Esophagus muscularis mucosa (tissue), 4 donors: ENCODE measurements at regions not wholly inside any gene's neighbourhood (a gene's known extent, or its start where the extent isn't known, plus 50 kb on each side); places are given as distances from the start of the nearest gene placed in this dataset.

ENCODE experiments used
- DNase-seq: peaks from one replicate; pipeline ENCODE4 v3.0.0-alpha.2; 2017; ENCODE audit errors: extremely low spot score
- H3K27ac ChIP-seq, 4 donors: fragments of 200-600 bp; sonication (generic); replicated peaks in 1 of 4; 1 replicate in 3 of 4; 2 replicates in 1 of 4; pipeline ENCODE4 v1.5.1; 2016 to 2019; ENCODE audit warnings: mild to moderate bottlenecking in 1 of 4
- H3K27me3 ChIP-seq, 4 donors: fragments of 200-600 bp; sonication (generic); one replicate each; pipeline versions ENCODE4 v1.5.1 to v1.6.0; 2016 to 2019
- H3K36me3 ChIP-seq, 4 donors: fragments of 200-600 bp; sonication (generic); one replicate each; pipeline ENCODE4 v1.5.1; 2016 to 2019
- H3K4me1 ChIP-seq, 4 donors: fragments of 200-600 bp; sonication (generic); one replicate each; pipeline ENCODE4 v1.5.1; 2016 to 2019
- H3K4me3 ChIP-seq, 4 donors: fragments of 200-600 bp; sonication (generic); 1 replicate in 2 of 4; 2 replicates in 2 of 4; pipeline ENCODE4 v1.5.1; 2016 to 2019; ENCODE audit warnings: mild to moderate bottlenecking in 4 of 4, moderate library complexity in 1 of 4
- H3K9me3 ChIP-seq, 4 donors: fragments of 200-600 bp; sonication (generic); 1 replicate in 3 of 4; 2 replicates in 1 of 4; pipeline ENCODE4 v1.5.1; 2016 to 2019
- CTCF ChIP-seq, 3 experiments: fragments of 200-600 bp in 2 of 3; fragments of 450-650 bp in 1 of 3; sonication (generic) in 2 of 3; IDR thresholded peaks; one replicate each; pipeline ENCODE4 v1.5.1; 2017 to 2019; ENCODE audit warnings: antibody characterized with exemption in 3 of 3, mild to moderate bottlenecking in 2 of 3, moderate library complexity in 1 of 3
- EP300 ChIP-seq: sonication (generic); formaldehyde crosslinking; IDR thresholded peaks from one replicate; pipeline ENCODE4 v1.6.1; 2017; ENCODE audit warnings: antibody characterized with exemption
- POLR2A ChIP-seq: fragments of 450-650 bp; IDR thresholded peaks from one replicate; pipeline ENCODE4 v1.6.1; 2017; ENCODE audit warnings: antibody characterized with exemption, moderate library complexity, mild to moderate bottlenecking, low read depth
- POLR2AphosphoS5 ChIP-seq, 2 donors: sonication (generic); formaldehyde crosslinking; IDR thresholded peaks; one replicate each; pipeline ENCODE4 v1.6.1; 2017; ENCODE audit warnings: antibody characterized with exemption in 2 of 2
- WGBS: methylation state at CpG from one replicate; pipeline ENCODE4 v1.1.5; 2018; 5-methylcytosine and 5-hydroxymethylcytosine counted together
- intact Hi-C: fragments of 100-400 bp; cut with DNase I; formaldehyde crosslinking; loops from one replicate; pipeline ENCODE4 v1.15.1; 2023

DNA sequence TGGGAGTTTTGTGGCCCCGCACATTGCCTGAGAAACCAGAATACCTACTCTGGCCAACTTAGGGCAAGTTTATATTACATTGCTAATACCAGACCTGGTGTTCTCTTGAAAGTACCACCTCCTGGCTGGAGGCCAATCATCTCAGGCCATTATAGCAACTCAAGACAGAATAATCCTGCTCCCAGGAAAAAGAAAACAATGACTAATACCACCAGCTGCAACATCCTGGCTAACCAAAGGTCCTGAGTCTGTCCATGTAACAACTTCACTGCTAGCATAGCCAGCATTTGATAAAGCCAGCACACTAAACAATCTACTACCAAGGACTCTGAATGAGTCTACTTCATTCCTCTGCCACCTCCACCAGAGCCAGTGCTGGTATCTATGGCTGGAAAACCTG lies 1298.7 kb upstream of the CNTN5 start:
- Histone ChIP-seq H3K4me3 (no peak overlapping the region), H3K27me3 (no peaks in the 10 kb centered on the region), H3K27ac (no peak overlapping the region), H3K36me3 (no peaks in the 10 kb centered on the region), H3K9me3 (no peaks in the 10 kb centered on the region), H3K4me1 (no peaks in the 10 kb centered on the region)
- intact Hi-C loops, result no loop called here
- TF ChIP-seq POLR2A (no peak), CTCF (IDR thresholded peaks at IDR 0.05) (no peak), POLR2AphosphoS5 (IDR thresholded peaks at IDR 0.05) (no peak), EP300 (no peak)
- no peak for DNase-seq
- 100% methylated on average over 1 of the region's 1 CpG for WGBS

DNA sequence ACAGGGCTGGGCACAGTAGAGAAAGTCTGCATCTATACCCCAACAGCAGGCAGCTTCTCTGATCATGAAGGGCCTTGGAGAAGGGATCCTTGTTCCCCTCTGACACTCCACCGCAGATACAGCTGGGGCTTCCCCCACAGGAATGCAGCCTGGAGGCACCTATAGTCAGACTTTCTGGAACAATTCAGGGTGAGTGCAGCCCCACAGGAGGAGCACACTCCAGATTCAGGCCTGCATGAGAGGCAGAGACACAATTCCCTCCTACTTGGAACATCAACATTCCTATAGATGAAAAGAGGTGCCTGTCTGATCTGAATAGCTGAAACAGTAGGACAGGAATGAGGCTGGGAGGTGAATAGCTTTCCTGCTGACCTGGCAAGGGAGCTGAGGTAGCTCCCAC lies 1298.0 kb upstream of the CNTN5 start:
- 80% methylated on average over 1 of the region's 1 CpG for WGBS
- Histone ChIP-seq H3K4me3 (no peak overlapping the region), H3K9me3 (no peaks in the 10 kb centered on the region), H3K36me3 (no peaks in the 10 kb centered on the region), H3K27me3 (no peaks in the 10 kb centered on the region), H3K4me1 (no peaks in the 10 kb centered on the region), H3K27ac (no peak overlapping the region)
- DNase-seq, result no peak
- intact Hi-C loops, result no loop called here
- TF ChIP-seq EP300 (no peak), POLR2A (no peak), POLR2AphosphoS5 (IDR thresholded peaks at IDR 0.05) (no peak), CTCF (IDR thresholded peaks at IDR 0.05) (no peak)

DNA sequence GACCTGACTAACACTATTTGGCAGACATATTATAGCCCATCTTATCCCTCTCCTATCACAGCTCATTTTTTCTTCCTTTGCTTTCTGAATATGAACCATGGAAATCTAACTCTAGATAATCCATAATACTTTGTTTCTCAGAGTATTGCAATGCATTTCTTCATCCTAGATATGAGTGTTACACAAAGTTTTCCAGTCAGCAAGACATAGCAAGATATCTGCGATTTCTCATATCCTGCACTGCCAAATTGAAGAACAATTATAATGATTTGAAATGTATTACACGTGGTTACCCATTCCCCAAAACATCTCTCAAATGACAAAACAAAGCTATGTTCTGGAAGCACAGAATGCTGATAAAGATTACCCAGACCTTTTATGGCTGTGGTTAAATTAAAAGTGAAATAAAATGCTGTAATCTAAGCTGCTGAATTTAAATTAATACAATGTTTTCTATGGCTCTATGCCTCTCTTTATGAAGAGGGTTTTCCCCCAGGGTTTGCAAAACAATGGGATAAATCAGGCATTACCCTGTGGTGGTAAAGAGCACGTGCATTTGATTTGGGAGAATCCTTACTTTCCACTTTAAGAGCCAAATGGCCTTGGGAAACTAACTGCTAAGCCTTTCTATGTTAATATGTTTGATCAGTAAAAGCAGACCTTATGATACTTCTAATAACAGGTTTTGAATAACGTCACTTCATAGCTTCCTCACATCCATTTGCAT lies 1291.0 kb upstream of the CNTN5 start:
- no peaks in the 10 kb centered on the region for H3K9me3 ChIP-seq
- no peaks in the 10 kb centered on the region for H3K4me1 ChIP-seq
- no peaks in the 10 kb centered on the region for H3K36me3 ChIP-seq
- WGBS, result 47% methylated on average over 4 of the region's 4 CpGs
- H3K4me3 ChIP-seq, result no peak overlapping the region
- H3K27ac ChIP-seq, result no peak overlapping the region
- H3K27me3 ChIP-seq, result no peaks in the 10 kb centered on the region
- no peak for TF ChIP-seq POLR2AphosphoS5 (IDR thresholded peaks at IDR 0.05)
- no peak for TF ChIP-seq CTCF (IDR thresholded peaks at IDR 0.05)
- TF ChIP-seq EP300, result no peak
- no peak for TF ChIP-seq POLR2A
- no peak for DNase-seq
- intact Hi-C loops, result no loop called here

DNA sequence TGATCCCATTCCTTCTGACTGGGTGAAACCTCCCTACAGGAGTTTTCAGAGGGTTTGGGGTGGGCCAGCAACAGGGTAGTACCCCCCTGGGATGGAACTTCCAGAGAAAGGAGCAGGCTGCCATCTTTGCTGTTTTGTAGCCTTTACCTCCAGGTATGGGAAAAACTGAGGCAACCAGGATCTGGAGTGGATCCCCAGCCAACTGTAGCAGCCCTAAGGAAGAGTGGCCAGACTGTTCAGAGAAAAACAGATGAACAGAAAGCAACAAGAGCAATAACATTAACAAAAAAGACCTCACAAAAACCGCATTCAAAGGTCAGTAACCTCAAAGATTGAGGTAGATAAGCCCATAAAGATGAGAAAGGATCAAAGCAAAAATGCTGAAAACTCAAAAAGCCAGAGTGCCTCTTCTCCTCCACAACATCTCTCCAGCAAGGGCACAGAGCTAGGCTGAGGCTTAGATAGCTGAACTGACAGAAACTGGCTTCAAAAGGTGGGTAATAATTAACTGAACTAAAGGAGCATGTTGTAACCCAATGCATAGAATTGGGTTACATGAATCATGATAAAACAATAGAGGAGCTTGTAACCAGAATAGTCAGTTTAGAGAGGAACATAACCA lies 1288.6 kb upstream of the CNTN5 start:
- intact Hi-C loops, result no loop called here
- WGBS, result 79% methylated on average over 1 of the region's 1 CpG
- H3K36me3 ChIP-seq, result no peaks in the 10 kb centered on the region
- no peak overlapping the region for H3K4me3 ChIP-seq
- no peaks in the 10 kb centered on the region for H3K4me1 ChIP-seq
- DNase-seq, result no peak
- H3K27me3 ChIP-seq, result no peaks in the 10 kb centered on the region
- TF ChIP-seq EP300, result no peak
- TF ChIP-seq CTCF (IDR thresholded peaks at IDR 0.05), result no peak
- no peak for TF ChIP-seq POLR2A
- no peak for TF ChIP-seq POLR2AphosphoS5 (IDR thresholded peaks at IDR 0.05)
- peaks cover 0 to 5% (median 0%) of the 10 kb centered on the region in 4 donors for H3K9me3 ChIP-seq
- H3K27ac ChIP-seq, result no peak overlapping the region

GRCh38 chr11:97738751-97739150 lies 1282.0 kb upstream of the CNTN5 start:
- Histone ChIP-seq H3K27ac (no peak overlapping the region), H3K9me3 (peaks cover 0 to 9% (median 0%) of the 10 kb centered on the region in 4 donors), H3K27me3 (no peaks in the 10 kb centered on the region), H3K4me1 (no peaks in the 10 kb centered on the region), H3K36me3 (no peaks in the 10 kb centered on the region), H3K4me3 (no peak overlapping the region)
- 74% methylated on average over 2 of the region's 2 CpGs for WGBS
- no peak for TF ChIP-seq POLR2A
- no peak for TF ChIP-seq POLR2AphosphoS5 (IDR thresholded peaks at IDR 0.05)
- no peak for TF ChIP-seq EP300
- no peak for DNase-seq
- intact Hi-C loops, result no loop called here
